Thyroid gland (tissue), 4 donors: ENCODE measurements at regions not wholly inside any gene's neighbourhood (a gene's known extent, or its start where the extent isn't known, plus 50 kb on each side); places are given as distances from the start of the nearest gene placed in this dataset.
A peak's percentile ranks its signal among the peaks of the same experiment; 100 is the strongest.

Experiments
- DNase-seq, 2 donors: peaks; one replicate each; pipeline ENCODE4 v3.0.0-alpha.2; 2019
- H3K27ac ChIP-seq, 3 donors: fragments of 200-600 bp; sonication (generic); 1 replicate in 2 of 3; 2 replicates in 1 of 3; pipeline ENCODE4 v1.5.1; 2016 to 2019; ENCODE audit warnings: mild to moderate bottlenecking in 1 of 3, moderate library complexity in 1 of 3
- H3K27me3 ChIP-seq: fragments of 200-600 bp; sonication (generic); one replicate; pipeline ENCODE4 v1.5.1; 2019
- H3K36me3 ChIP-seq, 2 donors: fragments of 200-600 bp; sonication (generic); one replicate each; pipeline ENCODE4 v1.5.1; 2016 to 2019
- H3K4me1 ChIP-seq, 2 donors: fragments of 200-600 bp; sonication (generic); one replicate each; pipeline ENCODE4 v1.5.1; 2017 to 2019
- H3K4me3 ChIP-seq, 3 donors: fragments of 200-600 bp; sonication (generic); replicated peaks in 1 of 3; 1 replicate in 2 of 3; 2 replicates in 1 of 3; pipeline ENCODE4 v1.5.1; 2016; ENCODE audit warnings: mild to moderate bottlenecking in 1 of 3
- H3K9me3 ChIP-seq: fragments of 200-600 bp; sonication (generic); one replicate; pipeline ENCODE4 v1.5.1; 2017
- CTCF ChIP-seq, 6 experiments: fragments of 200-600 bp in 3 of 6; fragments of 450-650 bp in 3 of 6; sonication (generic) in 3 of 6; IDR thresholded peaks; one replicate each; pipeline ENCODE4 v1.5.1; 2016 to 2019; ENCODE audit warnings: antibody characterized with exemption in 6 of 6, mild to moderate bottlenecking in 2 of 6, inconsistent platforms in 1 of 6, moderate library complexity in 1 of 6
- POLR2A ChIP-seq, 2 donors: fragments of 450-650 bp; IDR thresholded peaks; one replicate each; pipeline ENCODE4 v1.6.1; 2017; ENCODE audit warnings: antibody characterized with exemption in 2 of 2, mild to moderate bottlenecking in 2 of 2, moderate library complexity in 1 of 2
- WGBS, 2 donors: methylation state at CpG; one replicate each; pipeline ENCODE4 v1.1.5; 2017; 5-methylcytosine and 5-hydroxymethylcytosine counted together
- intact Hi-C: fragments of 100-400 bp; cut with DNase I; formaldehyde crosslinking; loops from one replicate; pipeline ENCODE4 v1.15.1; 2023

GRCh38 chr6:140857739-140858380 lies 1274.9 kb upstream of the GJE1 start:
- Histone ChIP-seq H3K27me3 (no peaks in the 10 kb centered on the region), H3K27ac (peak overlapping the region in 2 of 3 donors; percentile 4 to 60), H3K9me3 (no peaks in the 10 kb centered on the region), H3K4me3 (no peak overlapping the region), H3K36me3 (no peaks in the 10 kb centered on the region), H3K4me1 (peaks cover 7 to 13% of the 10 kb centered on the region in 2 donors)
- TF ChIP-seq CTCF (IDR thresholded peaks at IDR 0.05) (peak in 2 of 6 experiments; percentile 5 to 13), POLR2A (IDR thresholded peaks at IDR 0.05) (no peak)
- intact Hi-C loops, result no loop called here
- no peak for DNase-seq
- 78 to 88% methylated on average over 1 of the region's 1 CpG for WGBS, 2 donors

- Histone ChIP-seq H3K4me3 (no peak overlapping the region), H3K4me1 (peaks cover 7 to 13% of the 10 kb centered on the region in 2 donors), H3K9me3 (no peaks in the 10 kb centered on the region), H3K27me3 (no peaks in the 10 kb centered on the region), H3K36me3 (no peaks in the 10 kb centered on the region), H3K27ac (no peak overlapping the region)
- no peak for DNase-seq
- TF ChIP-seq POLR2A (IDR thresholded peaks at IDR 0.05), result no peak
- TF ChIP-seq CTCF (IDR thresholded peaks at IDR 0.05), result no peak
- intact Hi-C loops, result no loop called here
Observed at GRCh38 chr6:140855520-140855919, 1277.2 kb upstream of the GJE1 start.

GRCh38 chr6:140854318-140854717 lies 1278.4 kb upstream of the GJE1 start:
- intact Hi-C loops, result no loop called here
- Histone ChIP-seq H3K4me3 (no peak overlapping the region), H3K27ac (no peak overlapping the region), H3K9me3 (no peaks in the 10 kb centered on the region), H3K4me1 (peaks cover 7 to 13% of the 10 kb centered on the region in 2 donors), H3K27me3 (no peaks in the 10 kb centered on the region), H3K36me3 (no peaks in the 10 kb centered on the region)
- 79 to 91% methylated on average over 1 of the region's 1 CpG for WGBS, 2 donors
- no peak for DNase-seq
- no peak for TF ChIP-seq CTCF (IDR thresholded peaks at IDR 0.05)

GRCh38 chr6:140850438-140850837 lies 1282.3 kb upstream of the GJE1 start:
- H3K4me1 ChIP-seq, result no peaks in the 10 kb centered on the region

More at GRCh38 chr6:140850438-140850837, 1282.3 kb upstream of the GJE1 start:
- TF ChIP-seq POLR2A (IDR thresholded peaks at IDR 0.05) (no peak), CTCF (IDR thresholded peaks at IDR 0.05) (no peak)
- H3K9me3 ChIP-seq, result no peaks in the 10 kb centered on the region
- no peak overlapping the region for H3K27ac ChIP-seq
- H3K4me3 ChIP-seq, result no peak overlapping the region
- intact Hi-C loops, result no loop called here
- no peaks in the 10 kb centered on the region for H3K27me3 ChIP-seq
- WGBS, 2 donors, result 91 to 97% methylated on average over 1 of the region's 1 CpG
- H3K36me3 ChIP-seq, result no peaks in the 10 kb centered on the region
- DNase-seq, result no peak
